SH-SY5Y (cell line): ENCODE measurements at regions not wholly inside any gene's neighbourhood (a gene's known extent, or its start where the extent isn't known, plus 50 kb on each side); places are given as distances from the start of the nearest gene placed in this dataset.

Source experiments
- GATA2 ChIP-seq: IDR thresholded peaks from 2 replicates; pipeline ENCODE4 v1.6.1; 2011; ENCODE audit warnings: mild to moderate bottlenecking, low read depth, low read length
- GATA3 ChIP-seq: IDR thresholded peaks from 2 replicates; pipeline ENCODE4 v1.6.1; 2011; ENCODE audit warnings: low read depth, mild to moderate bottlenecking, low read length, moderate library complexity

- TF ChIP-seq GATA3, result no peak
- TF ChIP-seq GATA2, result no peak
Measured at GRCh38 chr2:6381326-6381725, 484.4 kb downstream of the CMPK2 start.

GRCh38 chr2:6384341-6384740, 481.4 kb downstream of the CMPK2 start:
- TF ChIP-seq GATA2 (no peak), GATA3 (no peak)

- TF ChIP-seq GATA2 (no peak), GATA3 (no peak)
Measured at GRCh38 chr2:6392354-6392753, 473.4 kb downstream of the CMPK2 start.

GRCh38 chr2:6392966-6393365, 472.7 kb downstream of the CMPK2 start:
- TF ChIP-seq GATA3 (no peak), GATA2 (no peak)

GRCh38 chr2:6393819-6394218, 471.9 kb downstream of the CMPK2 start:
- no peak for TF ChIP-seq GATA3
- no peak for TF ChIP-seq GATA2

- TF ChIP-seq GATA3 (no peak), GATA2 (no peak)
Measured at GRCh38 chr2:6394276-6394675, 471.4 kb downstream of the CMPK2 start.

- TF ChIP-seq GATA3, result no peak
- TF ChIP-seq GATA2, result no peak
Measured at GRCh38 chr2:6398421-6398820, 467.3 kb downstream of the CMPK2 start.

- TF ChIP-seq GATA3 (no peak), GATA2 (no peak)
Measured at GRCh38 chr2:6401301-6401700, 464.4 kb downstream of the CMPK2 start.

- TF ChIP-seq GATA3 (no peak), GATA2 (no peak)
Measured at GRCh38 chr2:6408057-6408456, 457.6 kb downstream of the CMPK2 start.

- no peak for TF ChIP-seq GATA3
- TF ChIP-seq GATA2, result no peak
Measured at GRCh38 chr2:6410313-6410712, 455.4 kb downstream of the CMPK2 start.

- TF ChIP-seq GATA2 (no peak), GATA3 (no peak)
Measured at GRCh38 chr2:6412533-6413091, 453.1 kb downstream of the CMPK2 start.

GRCh38 chr2:6417050-6417449, 448.7 kb downstream of the CMPK2 start:
- TF ChIP-seq GATA2 (no peak), GATA3 (no peak)

- TF ChIP-seq GATA3 (no peak), GATA2 (no peak)
Measured at GRCh38 chr2:6418291-6418690, 447.4 kb downstream of the CMPK2 start.

GRCh38 chr2:6421138-6421730, 444.5 kb downstream of the CMPK2 start:
- TF ChIP-seq GATA3, result no peak
- TF ChIP-seq GATA2, result no peak

- TF ChIP-seq GATA3, result no peak
- TF ChIP-seq GATA2, result no peak
Measured at GRCh38 chr2:6421888-6422287, 443.8 kb downstream of the CMPK2 start.

GRCh38 chr2:6423157-6423556, 442.6 kb downstream of the CMPK2 start:
- TF ChIP-seq GATA3, result 0 out of 2 replicates have a peak, but pooled peaks have one; percentile 37
- TF ChIP-seq GATA2, result peak; percentile 1; the same call in 1 of the 2 replicates
